Erythroblast (primary cell): ENCODE measurements at regions not wholly inside any gene's neighbourhood (a gene's known extent, or its start where the extent isn't known, plus 50 kb on each side); places are given as distances from the start of the nearest gene placed in this dataset.

Experiments
- GATA1 ChIP-seq: IDR thresholded peaks from 2 replicates; pipeline ENCODE4 v1.6.1; 2011; ENCODE audit warnings: low read depth, mild to moderate bottlenecking, control low read depth, low read length, moderate library complexity
- POLR2A ChIP-seq: IDR thresholded peaks from 2 replicates; pipeline ENCODE4 v1.6.1; 2011; ENCODE audit warnings: mild to moderate bottlenecking, low read length

DNA sequence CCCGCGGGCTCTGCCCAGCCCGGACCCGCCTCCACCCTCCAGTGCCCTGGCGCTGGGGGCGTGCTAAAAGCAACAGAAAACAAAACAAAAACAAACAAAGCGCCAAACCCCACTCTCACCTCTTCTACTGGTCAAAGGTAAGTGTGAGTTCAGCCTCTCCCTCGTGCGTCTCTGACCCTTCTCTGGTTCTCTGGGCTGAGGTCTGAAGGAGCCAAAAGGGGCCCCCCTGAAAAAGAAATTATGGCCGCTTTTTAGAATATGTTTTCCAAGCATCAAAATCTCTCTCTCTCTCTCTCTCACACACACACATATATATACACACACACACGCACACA, 133.5 kb upstream of the DPYD start:
- TF ChIP-seq POLR2A: no peak
- TF ChIP-seq GATA1: no peak
